Germinal center (tissue), 1 donor: ENCODE measurements at regions not wholly inside any gene's neighbourhood (a gene's known extent, or its start where the extent isn't known, plus 50 kb on each side); places are given as distances from the start of the nearest gene placed in this dataset.

Experiments used
- DNase-seq: peaks from one replicate; pipeline ENCODE4 v3.0.0; 2012; ENCODE audit warnings: mixed read lengths, low spot score

DNA sequence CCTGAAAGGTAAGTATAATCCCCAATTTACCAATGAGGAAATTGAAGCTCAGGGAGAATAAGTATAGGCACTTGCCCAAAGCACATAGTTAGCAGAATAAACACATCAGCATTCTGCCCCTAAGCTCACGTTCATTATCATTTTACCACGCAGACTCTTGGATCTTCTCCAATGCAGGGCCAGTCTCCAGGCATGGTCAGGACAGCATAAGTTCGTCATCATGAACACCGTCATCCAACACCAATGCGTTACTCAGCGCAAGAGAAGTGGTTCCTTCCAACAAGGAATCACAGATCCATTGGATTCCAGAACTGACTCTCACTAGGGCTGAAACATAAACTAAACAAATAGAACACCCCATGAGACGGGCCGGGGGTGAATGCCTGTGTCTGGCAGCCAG lies 86.5 kb upstream of the GPM6B start:
- no peak for DNase-seq

GRCh38 chrX:13902406-13902805 lies 85.5 kb upstream of the GPM6B start:
- no peak for DNase-seq

DNA sequence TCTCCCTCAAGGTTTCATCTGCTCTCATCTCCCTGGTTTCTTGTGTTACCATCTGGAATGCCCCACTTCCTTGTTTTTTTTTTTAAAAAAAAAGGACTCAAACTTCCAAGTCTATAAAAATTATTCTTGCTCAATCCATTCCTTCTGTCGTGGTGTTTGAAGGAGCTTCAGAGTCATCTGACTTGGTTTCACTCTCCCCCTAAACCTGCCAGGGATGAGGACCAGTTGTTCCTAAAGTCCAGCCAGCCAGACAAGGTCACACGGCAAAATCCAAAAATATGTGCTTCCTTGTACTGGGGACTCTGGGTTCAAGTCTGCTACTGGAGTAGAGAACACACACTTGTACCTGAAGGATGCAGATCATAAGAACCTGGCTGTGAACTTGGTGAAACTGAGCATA lies 84.5 kb upstream of the GPM6B start:
- DNase-seq = no peak

GRCh38 chrX:13900351-13900750 lies 83.5 kb upstream of the GPM6B start:
- DNase-seq = no peak

DNA sequence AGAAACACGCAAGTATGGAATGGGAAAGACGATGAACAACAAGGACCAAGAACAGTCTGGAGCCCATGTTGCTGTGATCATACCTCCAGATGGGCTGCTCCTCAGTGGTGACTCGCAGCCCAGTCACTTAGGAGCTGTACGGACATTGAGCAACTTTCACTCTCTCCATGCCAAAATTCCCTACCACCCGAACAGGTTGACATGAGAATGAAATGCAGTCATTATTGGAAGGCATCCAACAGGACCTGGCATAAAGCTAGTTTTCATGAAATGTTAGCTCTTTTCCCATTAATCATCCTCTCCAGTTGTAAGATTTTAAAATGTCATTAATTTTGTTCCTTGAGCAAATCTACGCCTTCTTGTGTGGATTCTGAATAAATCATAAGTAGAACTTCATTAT lies 82.7 kb upstream of the GPM6B start:
- no peak for DNase-seq

DNA sequence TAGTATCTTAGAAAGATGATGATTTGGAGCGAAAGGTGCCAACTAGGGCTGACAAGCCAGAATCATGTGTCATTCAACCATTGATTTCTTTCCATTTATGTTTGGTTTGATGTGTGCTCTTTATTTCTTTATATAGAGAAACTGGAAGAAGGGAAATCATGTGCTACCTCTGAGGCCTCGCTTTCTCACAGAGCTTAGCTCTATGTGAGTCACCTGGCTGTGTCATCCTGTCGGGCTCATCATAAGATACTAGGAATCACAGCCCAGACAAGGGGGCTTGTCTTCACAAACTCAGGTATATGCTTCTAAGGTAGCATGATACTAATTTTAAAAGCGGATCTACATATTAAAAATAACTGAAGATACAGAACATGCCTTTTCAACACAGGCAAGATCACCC lies 81.7 kb upstream of the GPM6B start:
- no peak for DNase-seq

DNA sequence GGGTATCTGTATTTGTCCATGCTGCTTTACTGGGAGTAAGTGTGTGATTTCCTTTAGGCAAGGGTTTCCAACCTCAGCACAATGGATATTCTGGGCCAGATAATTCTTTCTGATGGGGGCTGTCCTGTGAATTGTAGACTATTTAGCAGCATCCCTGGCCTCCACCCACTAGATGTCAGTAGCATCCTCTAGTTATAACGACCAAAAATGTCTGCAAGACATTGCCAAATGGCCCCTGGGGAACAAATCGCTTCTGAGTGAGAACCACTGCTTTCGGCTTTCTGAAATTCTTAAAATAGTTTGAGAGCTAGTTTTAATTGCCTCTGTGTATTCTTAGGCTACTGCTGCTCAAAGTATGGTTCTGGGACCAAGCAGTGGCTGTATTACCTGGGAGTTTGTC lies 81.2 kb upstream of the GPM6B start:
- DNase-seq = peak; percentile 1

DNA sequence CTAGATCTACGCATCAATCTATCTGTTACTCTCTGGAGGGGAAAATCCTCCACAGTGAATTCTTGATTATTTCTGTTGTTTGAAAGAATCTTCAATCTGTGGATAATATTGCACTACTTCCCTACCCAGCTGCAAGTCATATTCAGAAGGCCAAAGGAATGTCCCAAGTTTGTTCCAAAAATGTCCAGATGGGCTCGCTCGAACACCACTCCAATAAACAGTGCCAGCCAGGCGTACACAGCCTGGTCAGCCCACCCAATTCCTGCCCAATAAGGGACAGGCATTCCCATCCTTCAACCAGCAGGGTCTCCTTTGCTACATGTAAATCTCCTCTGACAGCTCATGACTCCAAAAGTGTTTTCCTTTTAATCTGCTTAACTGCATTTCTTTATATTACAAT lies 80.7 kb upstream of the GPM6B start:
- no peak for DNase-seq

DNA sequence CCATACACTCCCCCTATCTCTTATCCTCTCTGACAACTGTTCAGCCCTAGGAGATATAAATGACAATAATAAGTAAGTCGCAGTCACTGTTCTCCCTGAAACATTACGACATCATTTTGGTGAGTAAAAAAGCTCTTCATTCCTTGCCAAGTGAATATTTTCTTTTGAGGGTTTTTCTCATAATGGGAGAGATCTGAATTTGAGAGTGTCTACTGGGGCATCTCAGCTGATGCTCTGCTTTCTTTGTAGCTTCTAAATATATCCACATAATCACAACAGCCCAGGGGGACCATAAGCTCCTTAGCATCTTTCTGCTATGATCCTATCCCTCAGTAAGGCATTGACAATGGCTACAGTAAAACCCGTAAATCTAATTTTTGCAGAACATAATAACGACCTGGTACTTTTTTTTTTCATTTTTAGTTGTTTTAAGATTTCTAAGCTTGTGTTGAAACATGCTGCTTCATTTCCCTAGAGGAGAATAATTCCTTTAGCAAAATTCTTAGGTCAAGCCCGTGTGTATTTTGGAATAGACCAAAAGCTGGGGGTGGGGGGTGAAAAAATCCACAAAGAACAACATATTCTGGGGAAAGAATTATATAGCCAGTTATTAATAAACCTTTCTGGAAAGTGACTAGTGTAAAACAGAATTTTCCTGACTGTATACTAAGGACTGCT lies 78.1 kb upstream of the GPM6B start:
- DNase-seq = no peak

- DNase-seq = no peak
Observed at GRCh38 chrX:13893826-13894225, 76.9 kb upstream of the GPM6B start.

- DNase-seq = no peak
Observed at GRCh38 chrX:13892856-13893255, 76.0 kb upstream of the GPM6B start.

DNA sequence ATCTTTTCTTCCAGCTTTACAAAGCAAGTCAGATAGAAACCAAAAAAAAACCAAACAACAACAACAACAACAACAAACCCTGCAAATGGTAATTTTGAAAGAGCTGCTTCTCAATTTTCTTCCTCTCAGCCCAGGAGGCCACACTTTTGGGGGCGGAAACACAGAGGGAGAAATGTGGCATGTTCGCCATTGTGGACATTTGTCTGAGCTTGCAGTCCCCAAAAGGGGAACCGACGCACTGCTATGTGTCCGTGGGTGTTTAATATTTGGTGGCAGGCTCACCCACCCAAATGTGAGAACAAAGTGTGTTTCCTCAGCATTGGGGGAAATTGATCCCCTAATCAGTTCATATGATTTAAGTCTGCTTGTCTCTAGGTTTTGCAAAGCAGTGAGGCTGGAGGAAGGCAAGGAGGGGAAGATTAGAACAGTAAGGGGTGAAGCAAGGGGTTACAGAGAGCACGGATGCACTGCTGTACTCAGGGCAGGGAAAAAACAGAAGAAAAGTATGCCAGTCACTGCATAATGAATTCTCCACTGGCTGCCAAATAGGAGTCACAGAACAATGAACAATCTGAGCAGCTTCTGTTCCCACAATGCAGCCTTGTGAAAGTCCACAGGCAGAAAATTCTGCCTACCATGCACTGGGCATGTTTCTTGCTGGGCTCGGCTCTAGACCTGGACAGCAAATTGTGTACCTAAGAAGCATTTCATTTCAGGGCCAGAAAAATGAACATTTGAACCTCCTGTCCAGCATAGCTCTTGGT lies 74.7 kb upstream of the GPM6B start:
- no peak for DNase-seq

DNA sequence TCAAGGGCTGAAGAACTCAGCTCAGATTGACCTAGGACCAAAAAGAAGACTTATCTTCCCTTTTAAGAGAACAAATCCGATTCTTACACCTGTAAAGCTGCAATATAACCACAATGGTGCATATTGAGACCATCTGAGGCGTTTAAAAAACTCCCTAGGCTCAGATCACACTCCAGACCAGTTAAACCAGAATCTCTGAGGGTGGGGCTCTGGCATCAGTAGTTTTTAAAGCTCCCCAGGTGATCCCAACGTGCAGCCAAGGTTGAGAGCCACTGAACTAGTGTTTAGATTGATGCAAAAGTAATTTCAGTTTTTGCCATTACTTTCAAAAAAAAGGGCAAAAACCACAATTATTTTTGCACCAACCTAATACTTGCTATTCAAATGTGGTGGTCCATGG lies 73.9 kb upstream of the GPM6B start:
- no peak for DNase-seq

- DNase-seq = no peak
Observed at GRCh38 chrX:13888284-13888683, 71.4 kb upstream of the GPM6B start.

GRCh38 chrX:13885591-13885990 lies 68.7 kb upstream of the GPM6B start:
- no peak for DNase-seq

DNA sequence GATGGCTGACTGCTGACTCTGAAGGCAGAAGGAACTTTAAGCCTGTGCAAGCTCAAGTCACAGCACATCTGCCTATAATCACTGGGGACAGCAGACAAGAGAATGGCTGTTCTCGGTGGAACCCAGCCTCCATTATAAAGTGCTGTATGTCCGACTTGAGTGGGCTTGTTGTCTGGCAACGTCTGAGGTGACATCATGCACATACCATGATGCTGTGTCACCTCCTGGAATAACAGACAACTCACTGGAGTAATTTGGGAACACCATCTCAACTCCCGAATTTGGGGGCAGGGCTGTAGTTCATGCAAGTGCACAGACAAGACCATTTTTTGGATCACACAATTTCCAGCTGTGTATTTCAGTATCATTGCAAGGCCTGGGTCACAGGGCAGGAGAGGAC lies 59.8 kb upstream of the GPM6B start:
- no peak for DNase-seq

GRCh38 chrX:13875572-13875971 lies 58.7 kb upstream of the GPM6B start:
- DNase-seq = no peak

- no peak for DNase-seq
Observed at GRCh38 chrX:13868591-13868990, 51.7 kb upstream of the GPM6B start.
